Left lung (tissue), 4 donors: ENCODE measurements at regions not wholly inside any gene's neighbourhood (a gene's known extent, or its start where the extent isn't known, plus 50 kb on each side); places are given as distances from the start of the nearest gene placed in this dataset.

ENCODE experiments used
- ATAC-seq: fragments of 200-7000 bp; cut with Tn5 transposase; one replicate; pipeline ENCODE4 v1.9.1; 2020; ENCODE audit warnings: moderate library complexity
- DNase-seq, 4 donors: peaks; one replicate each; pipeline ENCODE4 v3.0.0-alpha.2; 2013 to 2020
- H3K27ac ChIP-seq, 2 donors: fragments of 200-600 bp; sonication (generic) in 1 of 2; one replicate each; pipeline versions ENCODE4 v1.5.0 to v1.8.0; 2020 to 2021
- H3K27me3 ChIP-seq, 2 donors: fragments of 200-600 bp; sonication (generic) in 1 of 2; one replicate each; pipeline versions ENCODE4 v1.5.0 to v1.8.0; 2020 to 2021
- H3K36me3 ChIP-seq, 2 donors: fragments of 200-600 bp; sonication (generic) in 1 of 2; one replicate each; pipeline versions ENCODE4 v1.5.0 to v1.8.0; 2020 to 2021
- H3K4me1 ChIP-seq, 2 donors: fragments of 200-600 bp; one replicate each; pipeline ENCODE4 v1.8.0; 2021
- H3K4me3 ChIP-seq, 2 donors: fragments of 200-600 bp; sonication (generic) in 1 of 2; one replicate each; pipeline versions ENCODE4 v1.5.0 to v1.8.0; 2020 to 2021; ENCODE audit warnings: mild to moderate bottlenecking in 1 of 2
- H3K9me3 ChIP-seq, 2 donors: fragments of 200-600 bp; sonication (generic) in 1 of 2; one replicate each; pipeline versions ENCODE4 v1.5.0 to v1.8.0; 2020 to 2021
- CTCF ChIP-seq, 2 donors: fragments of 200-600 bp; sonication (generic) in 1 of 2; IDR thresholded peaks; one replicate each; pipeline versions ENCODE4 v1.5.0 to v1.8.0; 2021; ENCODE audit warnings: antibody characterized with exemption in 2 of 2
- intact Hi-C, 2 donors: fragments of 100-400 bp; cut with DNase I; formaldehyde crosslinking; loops; one replicate each; pipeline versions ENCODE4 v1.11.2 to v1.14.2; 2022
- donor health status: DM: no; HTN: yes; CAD: no.
- donor health status: DM: no; HTN: no; CAD: no.

- no peak overlapping the region for H3K27ac ChIP-seq
- intact Hi-C loops, result no loop called here
- peaks cover 0 to 3% of the 10 kb centered on the region in 2 donors for H3K9me3 ChIP-seq
- H3K4me1 ChIP-seq, result no peaks in the 10 kb centered on the region
- ATAC-seq (no peak), DNase-seq (no peak)
- H3K27me3 ChIP-seq, result peaks cover 0 to 10% of the 10 kb centered on the region in 2 donors
- H3K36me3 ChIP-seq, result no peaks in the 10 kb centered on the region
- H3K4me3 ChIP-seq, result no peak overlapping the region
- no peak for TF ChIP-seq CTCF (IDR thresholded peaks at IDR 0.05)
These were observed 417.3 kb downstream of the SHANK2 start for GRCh38 chr11:70834984-70835560.

- TF ChIP-seq CTCF (IDR thresholded peaks at IDR 0.05), result no peak
- Histone ChIP-seq H3K4me3 (no peak overlapping the region), H3K9me3 (peaks cover 0 to 3% of the 10 kb centered on the region in 2 donors), H3K27me3 (peaks cover 0 to 6% of the 10 kb centered on the region in 2 donors), H3K27ac (no peak overlapping the region), H3K4me1 (no peaks in the 10 kb centered on the region), H3K36me3 (no peaks in the 10 kb centered on the region)
- ATAC-seq, result no peak
- intact Hi-C loops, result no loop called here
- no peak for DNase-seq
These were observed 416.3 kb downstream of the SHANK2 start for GRCh38 chr11:70836071-70836470.

GRCh38 chr11:70838198-70838597 is 414.2 kb downstream of the SHANK2 start:
- H3K4me3 ChIP-seq, result no peak overlapping the region
- H3K9me3 ChIP-seq, result peaks cover 0 to 3% of the 10 kb centered on the region in 2 donors
- no peak for TF ChIP-seq CTCF (IDR thresholded peaks at IDR 0.05)
- no peak for ATAC-seq
- DNase-seq, result no peak
- H3K27me3 ChIP-seq, result no peaks in the 10 kb centered on the region
- H3K36me3 ChIP-seq, result no peaks in the 10 kb centered on the region
- H3K4me1 ChIP-seq, result no peaks in the 10 kb centered on the region
- no peak overlapping the region for H3K27ac ChIP-seq
- intact Hi-C loops, result no loop called here

GRCh38 chr11:70839851-70840250 is 412.5 kb downstream of the SHANK2 start:
- Histone ChIP-seq H3K27me3 (no peaks in the 10 kb centered on the region), H3K4me3 (no peak overlapping the region), H3K27ac (no peak overlapping the region), H3K36me3 (no peaks in the 10 kb centered on the region), H3K4me1 (no peaks in the 10 kb centered on the region), H3K9me3 (peaks cover 0 to 3% of the 10 kb centered on the region in 2 donors)
- intact Hi-C loops, result no loop called here
- TF ChIP-seq CTCF (IDR thresholded peaks at IDR 0.05), result no peak
- ATAC-seq, result no peak
- no peak for DNase-seq

- no peak for TF ChIP-seq CTCF (IDR thresholded peaks at IDR 0.05)
- Histone ChIP-seq H3K9me3 (peaks cover 0 to 3% of the 10 kb centered on the region in 2 donors), H3K27ac (no peak overlapping the region), H3K4me1 (no peaks in the 10 kb centered on the region), H3K4me3 (no peak overlapping the region), H3K27me3 (peaks cover 0 to 4% of the 10 kb centered on the region in 2 donors), H3K36me3 (no peaks in the 10 kb centered on the region)
- ATAC-seq (no peak), DNase-seq (no peak)
- intact Hi-C loops, result no loop called here
These were observed 411.1 kb downstream of the SHANK2 start for GRCh38 chr11:70841264-70841663.
